Fibroblast of skin of scalp (primary cell): ENCODE measurements at regions not wholly inside any gene's neighbourhood (a gene's known extent, or its start where the extent isn't known, plus 50 kb on each side); places are given as distances from the start of the nearest gene placed in this dataset.

Source experiments
- DNase-seq: peaks from one replicate; pipeline ENCODE4 v3.0.0-alpha.2; 2013

DNA sequence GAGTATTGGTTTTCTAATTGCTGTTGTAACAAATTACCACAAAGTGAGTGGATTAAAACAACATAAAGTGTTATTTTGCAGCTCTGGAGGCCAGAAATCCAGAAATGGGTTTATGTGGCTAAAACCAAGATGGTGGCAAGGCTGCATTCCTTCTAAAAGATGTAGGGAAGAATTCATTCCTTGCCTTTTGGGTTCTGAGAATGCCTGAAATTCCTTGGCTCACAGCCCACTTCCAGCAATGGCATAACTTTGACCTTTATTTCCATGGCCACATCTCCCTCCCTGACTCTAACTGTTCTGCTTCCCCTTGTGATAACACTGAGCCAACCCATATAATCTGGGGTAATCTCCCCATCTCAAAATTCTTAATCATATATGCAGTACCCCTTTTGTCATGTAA lies 269.6 kb upstream of the RPL38 start:
- DNase-seq, result peak; percentile 25

DNA sequence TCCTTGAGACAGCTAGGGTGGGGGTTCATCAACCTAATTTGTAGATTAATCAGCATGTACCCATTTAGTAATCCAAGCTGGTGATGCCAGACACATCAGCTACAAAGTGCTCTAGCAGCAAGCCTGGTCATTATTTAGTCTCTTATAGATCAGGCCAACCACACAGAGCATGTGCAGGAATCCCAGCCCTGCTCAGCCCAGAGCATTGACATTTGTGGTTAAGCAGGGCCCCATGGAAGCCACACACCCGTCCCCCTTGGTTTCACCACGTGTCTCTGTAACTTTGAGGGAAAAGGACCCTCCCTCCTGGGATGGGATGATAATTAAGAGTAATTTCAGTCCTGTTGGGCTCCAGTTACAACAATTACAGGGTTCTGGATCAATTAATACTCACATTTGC lies 268.8 kb upstream of the RPL38 start:
- no peak for DNase-seq

- no peak for DNase-seq
Measured at GRCh38 chr17:73936908-73937627, 266.4 kb upstream of the RPL38 start.

GRCh38 chr17:73938706-73939105 lies 264.8 kb upstream of the RPL38 start:
- DNase-seq, result no peak

GRCh38 chr17:73939806-73940205 lies 263.7 kb upstream of the RPL38 start:
- DNase-seq, result no peak

- no peak for DNase-seq
Measured at GRCh38 chr17:73940511-73940910, 263.0 kb upstream of the RPL38 start.

DNA sequence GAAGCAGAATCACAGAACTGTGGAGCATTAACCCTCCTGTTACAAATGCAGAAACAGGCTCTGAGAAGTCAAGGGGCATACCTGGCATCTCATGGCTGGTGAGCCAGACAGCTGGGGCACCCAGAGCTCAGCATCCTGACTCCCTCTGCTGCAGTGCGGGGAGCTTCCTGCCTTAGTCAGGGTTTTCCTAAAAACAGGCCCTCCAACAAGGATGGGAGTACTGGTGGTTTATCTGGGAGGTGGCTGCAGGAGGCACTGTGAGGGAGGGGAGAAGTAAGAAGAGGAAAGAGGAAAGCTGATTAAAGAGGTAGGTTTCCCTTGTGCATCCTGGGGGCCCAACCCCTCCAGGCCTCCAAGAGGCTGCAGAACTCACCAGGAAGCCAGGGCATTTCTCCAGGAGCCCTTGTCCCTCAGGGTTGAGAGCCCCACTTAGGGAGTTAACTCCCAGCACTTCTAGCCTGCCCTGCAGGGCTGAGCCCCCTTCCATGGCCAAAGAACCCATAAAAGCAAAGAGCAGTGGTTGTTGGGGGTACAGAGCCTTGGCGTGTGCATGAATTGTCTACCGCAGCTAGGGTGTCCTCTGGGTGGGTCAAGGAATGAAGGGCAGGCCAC lies 261.5 kb upstream of the RPL38 start:
- no peak for DNase-seq

DNA sequence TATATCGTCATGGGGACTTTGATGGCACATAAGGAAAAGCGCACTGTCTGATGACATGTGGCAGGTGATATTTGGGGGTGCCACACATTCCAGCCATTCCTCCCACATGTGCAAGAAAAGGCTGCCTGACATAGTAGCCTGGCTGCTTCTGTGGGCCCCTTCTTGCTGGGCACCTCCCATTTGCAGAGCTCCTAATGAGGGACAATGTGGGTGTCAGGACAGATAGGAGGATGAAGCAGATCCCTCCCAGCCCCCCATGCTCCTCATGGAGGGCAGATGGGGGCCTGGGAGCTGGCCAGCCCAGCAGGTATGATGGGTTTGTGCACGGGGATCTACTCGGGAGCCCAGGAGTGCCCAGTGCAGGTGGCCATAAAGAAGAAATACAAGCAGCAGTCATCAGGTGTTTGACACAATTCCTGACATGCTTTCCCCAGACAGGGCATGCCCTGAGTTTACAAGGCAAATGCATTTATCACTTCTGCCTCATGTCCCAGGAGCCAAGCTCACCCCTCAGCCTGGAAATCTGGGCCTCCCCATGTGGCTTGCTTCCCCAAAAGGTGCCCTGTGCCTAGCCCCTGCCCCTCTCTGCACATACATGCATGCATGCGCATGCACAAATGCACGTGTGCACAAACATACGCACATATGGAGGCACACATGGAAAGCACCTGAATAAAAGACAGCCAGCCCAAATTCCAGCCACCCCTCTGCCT lies 260.6 kb upstream of the RPL38 start:
- DNase-seq, result no peak

DNA sequence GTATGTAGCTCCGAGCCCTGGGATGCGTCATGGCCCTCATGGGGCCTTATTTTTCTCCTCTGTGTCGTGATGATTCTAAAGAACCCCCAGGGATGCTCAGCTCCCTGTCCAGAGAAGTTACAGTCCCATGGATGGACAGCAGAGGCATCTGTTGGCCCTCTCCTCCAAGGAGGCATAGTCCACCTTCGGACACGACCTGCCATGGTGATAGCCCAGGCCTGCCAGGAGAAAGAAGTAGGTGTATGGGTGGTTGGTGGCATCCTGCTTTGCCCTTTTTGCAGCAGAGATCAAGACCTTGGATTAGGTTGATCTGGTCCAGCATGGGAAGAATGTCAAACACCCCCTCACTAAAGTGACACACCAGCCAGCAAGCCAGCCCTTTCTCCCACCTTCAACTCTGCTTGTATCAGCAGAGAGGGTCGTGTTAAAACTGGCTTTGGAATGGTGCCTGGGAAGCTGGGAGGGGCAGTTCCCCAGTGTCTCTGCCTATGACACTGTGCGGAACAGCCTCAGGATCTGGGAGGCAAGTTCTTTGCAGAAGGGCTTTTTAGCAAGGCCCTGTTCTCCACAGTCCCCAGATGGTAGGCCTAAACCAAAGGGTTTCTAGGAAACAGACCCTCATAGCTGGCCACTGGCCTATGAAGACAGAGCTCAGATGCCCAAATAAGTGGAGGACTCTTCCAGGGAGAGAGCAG lies 259.9 kb upstream of the RPL38 start:
- no peak for DNase-seq

DNA sequence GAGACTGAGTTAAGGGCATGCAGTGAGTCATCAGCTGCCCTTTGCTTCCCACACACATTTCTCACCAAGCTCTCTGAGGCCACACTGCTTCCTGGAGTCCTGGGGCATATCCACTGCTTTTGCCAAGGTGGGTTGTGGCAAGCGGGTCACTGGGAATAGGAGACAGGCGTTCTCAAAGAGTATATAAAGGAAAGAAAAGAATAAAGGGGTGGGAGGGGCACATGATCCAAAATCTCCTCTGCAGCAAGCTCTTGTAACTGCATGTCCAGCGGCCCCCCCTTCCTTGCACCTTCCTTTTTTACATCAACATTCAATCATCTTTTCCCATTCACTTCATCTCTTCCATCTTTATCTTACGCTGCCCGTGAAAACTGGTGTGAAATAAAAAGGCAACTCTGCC lies 259.1 kb upstream of the RPL38 start:
- no peak for DNase-seq

GRCh38 chr17:73947281-73947965 lies 256.1 kb upstream of the RPL38 start:
- DNase-seq, result no peak

DNA sequence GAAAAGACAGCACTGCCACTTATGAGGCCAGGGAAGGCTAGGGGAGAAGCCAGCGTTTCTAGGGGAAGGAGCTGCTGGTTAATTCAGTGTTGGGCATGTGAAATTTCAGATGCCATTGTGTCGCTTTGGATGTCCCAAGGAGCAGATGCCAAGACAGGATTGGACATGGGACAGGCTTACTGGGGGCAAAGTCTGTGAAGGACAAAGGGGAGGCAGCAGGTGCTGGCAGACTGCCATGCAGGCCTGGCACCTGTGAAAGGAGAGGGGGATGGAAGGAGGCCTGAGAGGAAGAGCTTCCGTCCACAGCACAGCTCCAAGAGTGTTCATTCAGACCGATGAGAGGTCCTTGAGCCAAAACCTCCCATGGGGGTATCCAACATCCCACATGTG lies 255.5 kb upstream of the RPL38 start:
- no peak for DNase-seq

GRCh38 chr17:73949903-73950592 lies 253.4 kb upstream of the RPL38 start:
- DNase-seq, result no peak

- DNase-seq, result no peak
Measured at GRCh38 chr17:73950593-73950914, 252.9 kb upstream of the RPL38 start.

DNA sequence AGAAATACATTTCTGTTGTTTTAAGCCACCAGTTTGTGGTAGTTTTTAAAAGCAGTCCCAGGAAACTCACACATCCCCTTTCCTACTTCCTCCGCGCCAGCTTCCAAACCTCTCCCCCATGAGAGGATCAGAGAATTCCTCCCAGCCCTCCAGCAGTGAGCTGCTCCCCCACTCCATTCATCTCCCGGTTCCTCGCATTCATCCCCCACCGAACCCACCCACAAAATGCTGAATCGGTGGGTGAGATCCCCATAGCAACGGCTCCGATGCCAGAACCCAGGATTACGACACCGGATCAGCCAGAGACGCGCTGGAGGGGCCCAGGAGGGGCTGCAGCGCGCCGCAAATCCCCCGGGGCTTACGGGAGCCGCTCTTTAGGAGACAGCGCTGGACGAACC lies 251.4 kb upstream of the RPL38 start:
- peak; percentile 14 for DNase-seq

DNA sequence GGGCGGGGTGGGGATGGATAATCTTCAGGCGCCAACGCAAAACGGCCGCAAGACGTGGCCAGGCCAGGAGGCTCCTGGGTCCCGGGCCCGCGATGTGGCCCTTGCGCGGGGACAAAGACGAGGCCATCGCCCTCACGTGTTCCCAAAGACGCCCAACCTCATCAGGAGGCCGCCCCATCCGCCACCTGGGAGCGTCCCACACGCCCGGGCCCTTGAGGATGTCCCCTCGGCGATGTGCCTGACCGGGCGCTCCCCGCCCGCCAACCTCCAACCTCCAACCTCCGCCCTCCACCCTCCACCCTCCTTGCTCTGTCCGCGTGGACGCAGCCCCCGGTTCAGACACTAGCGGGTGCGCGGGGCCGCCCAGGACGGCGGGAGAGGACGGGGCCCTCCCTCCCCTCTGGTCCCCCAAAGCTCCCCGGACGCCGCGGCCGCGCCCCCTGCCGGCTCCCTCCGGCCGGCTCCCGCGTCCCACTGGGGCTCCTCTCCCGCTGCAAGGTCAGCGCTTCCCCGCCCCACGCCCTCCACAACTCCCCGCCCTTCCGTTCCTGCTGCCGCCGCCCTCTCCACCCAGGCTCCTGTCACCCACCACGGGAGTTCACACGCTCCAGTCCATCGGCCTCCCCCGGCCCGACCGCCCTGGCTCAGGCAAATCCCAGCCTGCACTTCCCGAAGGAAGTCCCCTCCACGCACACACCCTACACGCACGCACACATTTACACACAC lies 250.8 kb upstream of the RPL38 start:
- DNase-seq, result peak; percentile 21

DNA sequence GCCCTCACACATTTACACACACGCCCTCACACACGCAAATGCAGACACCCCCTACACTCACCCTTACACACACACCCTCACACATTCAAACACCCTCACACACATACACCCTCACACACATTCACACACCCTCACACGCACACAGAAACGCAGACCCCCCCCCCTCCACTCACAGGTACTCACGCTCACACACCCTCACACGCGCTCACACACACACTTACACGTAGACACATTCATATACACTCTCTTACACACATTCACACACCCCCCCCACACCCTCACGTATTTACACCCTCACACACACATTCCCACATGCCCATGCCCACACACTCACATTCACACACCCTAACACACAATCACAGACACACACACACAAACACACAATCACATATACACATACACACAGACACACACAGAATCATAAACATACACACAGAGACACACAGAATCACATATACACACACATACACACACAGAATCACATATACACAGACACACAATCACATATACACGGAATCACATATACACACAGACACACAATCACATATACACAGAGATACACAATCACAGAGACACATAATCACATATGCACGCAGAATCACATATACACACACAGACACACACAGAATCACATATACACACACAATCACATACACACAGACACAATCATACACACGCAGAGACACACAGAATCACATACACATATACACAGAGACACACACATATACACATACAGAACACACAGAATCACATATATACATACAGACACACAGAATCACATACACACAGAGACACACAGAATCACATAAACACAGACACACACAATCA lies 250.1 kb upstream of the RPL38 start:
- no peak for DNase-seq

DNA sequence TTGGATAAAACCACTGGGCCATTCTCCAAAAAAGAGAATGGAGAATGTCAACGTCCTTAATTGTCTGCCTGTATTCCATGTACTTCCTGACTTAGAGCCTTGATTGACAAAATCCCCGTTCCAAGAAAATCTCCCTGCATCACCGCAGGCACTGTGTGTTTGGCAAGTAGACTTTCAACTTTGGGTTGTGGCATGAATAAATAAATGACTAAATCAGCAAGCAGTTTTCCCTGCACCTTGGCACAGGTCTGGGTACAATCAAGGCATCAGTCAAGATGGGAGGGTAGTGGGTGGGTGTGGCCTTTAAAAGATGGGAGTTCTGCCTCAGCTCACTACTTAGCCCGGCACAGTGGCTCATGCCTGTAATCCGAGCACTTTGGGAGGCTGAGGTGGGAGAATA lies 248.5 kb upstream of the RPL38 start:
- no peak for DNase-seq

- DNase-seq, result no peak
Measured at GRCh38 chr17:73955616-73956015, 247.9 kb upstream of the RPL38 start.

GRCh38 chr17:73956169-73956568 lies 247.3 kb upstream of the RPL38 start:
- DNase-seq, result no peak
